GM19438 (cell line): ENCODE measurements at regions not wholly inside any gene's neighbourhood (a gene's known extent, or its start where the extent isn't known, plus 50 kb on each side); places are given as distances from the start of the nearest gene placed in this dataset.

Source experiments
- ATAC-seq: cut with Tn5 transposase; IDR thresholded peaks from one replicate; pipeline ENCODE4 v1.9.1; 2021; ENCODE audit warnings: low read depth; ENCODE audit not compliant: unreplicated experiment

- ATAC-seq = no peak
Observed at GRCh38 chr2:236712304-236712703, 142.7 kb downstream of the ACKR3 start.

DNA sequence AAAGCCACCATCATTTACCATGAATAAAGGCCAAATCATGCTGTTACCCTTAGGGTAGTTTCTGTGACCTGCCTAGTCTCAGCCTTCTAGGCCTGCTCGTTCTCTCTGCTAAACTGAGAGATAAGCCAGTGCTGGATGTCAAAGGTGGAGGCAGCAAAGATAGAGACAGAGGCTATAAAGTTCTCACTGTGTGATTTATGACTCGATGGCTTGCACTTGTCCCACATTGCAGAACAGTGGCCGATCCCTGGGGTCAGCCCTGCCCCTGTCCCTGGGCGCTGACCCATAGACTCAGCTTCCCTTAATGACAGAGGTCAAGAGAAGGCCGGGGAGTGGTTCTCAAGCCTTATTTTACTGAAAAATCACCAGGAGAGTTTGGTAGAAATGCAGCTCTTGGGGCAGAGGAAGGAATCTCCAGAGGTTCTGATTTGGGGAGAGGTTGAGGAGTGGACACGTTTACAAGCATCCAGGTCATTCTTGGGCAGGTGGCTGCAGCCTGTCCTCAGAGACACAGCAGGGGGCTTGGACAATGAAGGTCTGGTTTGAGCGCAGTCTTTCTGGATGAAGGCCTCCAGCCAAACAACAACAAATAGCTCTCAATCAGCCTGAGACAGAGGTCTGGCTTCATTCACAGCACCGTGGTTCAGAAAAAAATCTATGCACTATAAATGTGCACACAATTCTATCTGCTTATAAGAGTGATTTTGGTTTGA lies 143.5 kb downstream of the ACKR3 start:
- no peak for ATAC-seq

- ATAC-seq = no peak
Observed at GRCh38 chr2:236714080-236714479, 144.5 kb downstream of the ACKR3 start.

DNA sequence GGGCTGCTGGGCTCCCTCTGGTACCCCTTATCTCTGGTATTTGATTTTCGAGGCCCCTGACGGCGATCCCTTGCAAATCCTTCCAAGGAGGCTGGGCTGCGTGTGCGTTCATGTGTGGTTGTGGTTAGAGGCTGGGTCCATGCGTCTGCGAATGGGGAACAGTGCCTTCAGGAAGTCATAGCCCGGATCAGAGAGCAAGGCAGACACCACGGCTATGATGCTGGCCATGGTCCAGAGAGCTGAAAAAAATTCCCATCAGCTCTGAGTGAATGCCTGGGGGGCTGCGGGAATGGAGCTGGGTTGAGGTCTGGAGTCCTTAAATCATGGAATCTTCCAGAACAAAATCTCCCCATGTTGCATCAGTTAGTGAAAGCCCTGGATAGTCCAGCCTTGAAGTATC lies 145.5 kb downstream of the ACKR3 start:
- no peak for ATAC-seq

DNA sequence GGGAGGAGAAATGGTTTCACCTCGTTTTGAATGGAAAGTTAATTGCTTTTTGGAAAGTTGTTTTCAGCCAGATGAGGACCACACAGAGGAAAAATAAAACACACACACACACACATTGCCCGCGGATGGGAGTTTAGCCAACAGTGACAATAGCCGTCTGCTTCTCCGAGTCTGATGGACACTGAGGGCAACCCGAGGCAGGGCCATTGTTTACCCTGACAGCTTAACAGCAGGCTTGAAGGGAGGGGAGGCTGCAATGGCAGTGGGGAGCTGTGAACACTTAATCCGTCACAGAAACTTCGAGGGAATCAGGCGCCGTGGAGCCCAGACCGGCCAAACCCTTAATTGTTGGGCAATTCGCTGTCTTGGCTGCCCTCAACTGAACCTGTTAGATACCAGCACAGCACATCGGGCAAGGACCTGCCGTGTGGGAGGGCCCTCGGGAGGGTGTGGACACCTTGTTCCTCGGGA lies 145.9 kb downstream of the ACKR3 start:
- no peak for ATAC-seq

DNA sequence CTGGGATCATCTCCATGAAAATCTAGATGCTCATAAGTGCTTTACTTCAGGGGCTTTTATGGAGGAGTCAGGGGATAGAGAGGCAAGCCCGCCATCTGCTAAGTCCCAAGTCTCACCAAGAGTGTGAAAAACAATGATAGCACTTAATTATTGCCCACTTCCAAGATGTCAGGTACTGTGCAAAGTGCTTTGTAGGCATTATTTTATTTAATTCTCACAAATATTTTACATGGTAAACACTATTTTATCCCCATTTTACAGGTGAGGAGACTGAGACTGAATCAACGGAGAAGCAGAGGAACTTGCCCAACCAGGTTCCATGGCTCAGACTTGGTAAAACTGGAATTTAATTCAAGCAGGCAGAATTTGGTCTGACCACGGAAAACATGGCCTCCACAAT lies 147.5 kb downstream of the ACKR3 start:
- ATAC-seq = no peak

DNA sequence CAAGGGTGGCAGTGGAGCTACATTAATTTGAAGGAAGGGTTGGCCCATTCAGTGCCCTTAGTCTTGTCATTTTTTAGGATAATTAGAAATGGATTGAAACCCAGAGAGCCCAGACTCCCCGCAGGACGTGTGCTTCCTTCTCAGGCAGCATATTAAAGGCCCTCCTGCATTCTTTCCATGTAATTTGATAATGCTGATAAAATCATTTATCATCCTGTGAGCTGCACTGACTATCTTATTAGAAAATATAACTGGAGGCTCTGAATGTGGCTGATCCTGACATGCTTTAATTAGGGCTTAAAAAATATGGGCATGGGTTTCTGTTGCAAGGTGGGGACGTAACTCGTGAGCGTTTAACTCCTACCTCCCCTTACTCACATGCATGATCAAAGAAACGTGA lies 148.1 kb downstream of the ACKR3 start:
- ATAC-seq = no peak

DNA sequence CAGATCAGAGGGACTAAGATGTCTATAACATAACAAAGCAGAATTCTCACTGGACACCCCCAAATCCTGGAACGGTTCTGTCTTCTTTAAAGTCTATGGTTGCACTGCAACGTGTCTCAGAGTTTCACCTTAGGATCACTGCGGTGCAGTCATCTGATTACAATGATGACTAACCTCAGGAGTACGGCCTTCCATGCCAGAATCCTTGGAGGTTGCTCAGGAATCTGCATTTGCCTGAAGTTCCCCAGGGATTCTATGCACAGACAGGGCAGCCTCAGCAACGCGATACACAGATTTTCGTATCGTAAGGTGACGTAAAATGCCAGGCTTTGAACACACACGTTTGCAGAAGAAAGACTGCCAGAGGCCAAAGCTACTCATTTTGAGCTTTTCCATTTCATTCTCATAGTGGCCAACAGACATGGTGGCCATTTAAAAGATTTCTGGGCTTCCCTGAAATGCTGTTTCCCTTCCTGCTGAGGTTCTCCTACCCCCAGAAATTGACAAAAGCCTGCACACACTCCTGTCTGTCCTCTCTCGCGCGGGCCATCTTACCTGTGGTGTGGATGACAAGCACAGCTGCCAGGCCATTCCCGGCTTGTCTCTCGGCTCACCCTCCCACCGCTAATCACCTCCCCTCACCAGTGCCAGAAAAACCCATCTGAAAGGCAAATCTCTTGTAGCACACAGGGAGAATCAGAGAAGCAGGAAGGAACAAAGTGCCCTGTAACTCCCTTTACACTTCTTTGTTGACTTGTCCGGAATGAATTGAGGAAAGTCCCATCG lies 148.8 kb downstream of the ACKR3 start:
- ATAC-seq = no peak

DNA sequence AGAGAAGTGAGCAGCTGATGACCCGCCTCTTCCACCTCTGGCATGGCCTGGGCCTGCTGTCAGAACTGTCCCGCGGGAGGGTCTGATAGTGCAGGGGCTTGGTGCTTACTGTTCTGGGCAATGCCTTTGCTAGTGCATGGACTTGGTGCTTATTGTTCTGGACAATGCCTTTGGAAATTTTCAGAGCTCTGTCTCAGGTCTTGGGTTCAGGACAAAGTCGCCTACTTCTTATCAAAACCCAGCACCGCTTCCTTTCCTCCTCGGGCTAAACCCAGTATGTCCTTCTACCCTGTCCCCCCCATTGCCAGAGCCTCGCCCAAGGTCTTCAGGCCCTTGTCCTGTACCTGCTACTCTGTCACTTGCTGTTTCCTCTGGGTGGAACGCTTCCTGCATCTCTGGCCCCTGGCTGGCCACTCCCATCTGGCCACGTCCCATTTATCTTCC lies 149.6 kb downstream of the ACKR3 start:
- ATAC-seq = no peak

DNA sequence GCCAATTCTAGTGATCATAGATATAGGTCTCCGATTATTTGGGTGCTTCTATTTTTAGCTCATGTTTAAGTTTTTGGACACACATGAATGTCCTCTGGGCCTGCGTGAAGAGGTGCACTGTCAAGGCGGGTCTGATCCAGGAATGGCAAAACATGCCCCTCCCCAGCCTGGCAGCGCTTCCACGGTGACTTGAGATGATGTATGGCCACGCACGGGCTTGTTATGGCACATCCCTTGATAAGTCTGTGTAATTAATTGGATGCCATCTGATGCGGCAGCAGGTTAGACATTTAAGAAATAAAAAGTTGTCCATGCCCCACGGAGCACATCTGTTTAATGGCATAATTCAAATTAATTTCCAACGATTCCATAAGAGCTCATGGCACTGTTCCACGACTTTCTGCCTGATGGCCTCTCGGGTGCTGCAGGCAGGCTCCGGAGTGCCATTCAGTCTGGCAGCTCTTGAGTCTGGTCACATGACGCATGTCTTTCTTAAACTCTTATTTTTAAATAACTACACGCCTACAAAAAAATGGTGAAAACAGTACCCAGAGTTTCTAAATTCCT lies 151.4 kb downstream of the ACKR3 start:
- ATAC-seq = no peak

DNA sequence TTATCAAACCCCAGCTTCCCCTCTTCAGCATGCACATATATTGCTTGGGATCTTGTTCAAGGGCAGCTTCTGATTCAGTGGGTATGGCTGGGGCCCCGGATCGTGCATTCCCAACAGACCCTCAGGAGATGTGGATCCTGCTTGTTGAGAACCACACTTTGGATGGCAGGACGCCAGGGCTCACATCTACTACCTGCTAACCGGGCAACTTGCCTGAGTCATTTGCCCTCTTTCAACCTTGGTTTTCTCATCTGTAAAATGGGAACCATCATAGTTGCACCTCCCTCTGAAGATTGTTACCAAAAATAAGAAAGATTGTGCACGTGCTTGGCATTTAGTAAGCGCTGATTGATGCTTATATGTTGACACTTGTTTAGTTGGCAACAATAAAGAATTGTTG lies 154.6 kb downstream of the ACKR3 start:
- no peak for ATAC-seq

- ATAC-seq = no peak
Observed at GRCh38 chr2:236726701-236727450, 157.3 kb downstream of the ACKR3 start.

- no peak for ATAC-seq
Observed at GRCh38 chr2:236728916-236729670, 159.5 kb downstream of the ACKR3 start.

DNA sequence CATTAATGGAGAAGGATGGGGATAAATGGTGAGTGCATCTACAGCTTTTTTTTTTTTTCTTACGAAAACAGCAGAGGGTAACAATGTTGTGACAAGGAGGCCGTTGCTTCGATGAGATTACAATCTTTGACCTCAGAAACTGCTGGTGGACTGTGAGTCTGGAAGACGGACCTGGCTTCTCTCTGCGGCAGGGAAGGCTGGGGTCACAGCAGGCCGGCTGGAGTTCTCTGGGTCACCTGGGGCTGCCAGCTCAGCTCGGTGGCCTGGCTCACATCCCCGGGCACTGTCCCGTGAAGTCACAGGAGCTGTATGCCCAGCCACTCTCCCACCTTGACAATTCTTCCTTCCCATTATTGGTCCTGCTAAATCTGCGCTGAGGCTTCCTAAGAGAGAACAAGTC lies 160.8 kb downstream of the ACKR3 start:
- no peak for ATAC-seq

DNA sequence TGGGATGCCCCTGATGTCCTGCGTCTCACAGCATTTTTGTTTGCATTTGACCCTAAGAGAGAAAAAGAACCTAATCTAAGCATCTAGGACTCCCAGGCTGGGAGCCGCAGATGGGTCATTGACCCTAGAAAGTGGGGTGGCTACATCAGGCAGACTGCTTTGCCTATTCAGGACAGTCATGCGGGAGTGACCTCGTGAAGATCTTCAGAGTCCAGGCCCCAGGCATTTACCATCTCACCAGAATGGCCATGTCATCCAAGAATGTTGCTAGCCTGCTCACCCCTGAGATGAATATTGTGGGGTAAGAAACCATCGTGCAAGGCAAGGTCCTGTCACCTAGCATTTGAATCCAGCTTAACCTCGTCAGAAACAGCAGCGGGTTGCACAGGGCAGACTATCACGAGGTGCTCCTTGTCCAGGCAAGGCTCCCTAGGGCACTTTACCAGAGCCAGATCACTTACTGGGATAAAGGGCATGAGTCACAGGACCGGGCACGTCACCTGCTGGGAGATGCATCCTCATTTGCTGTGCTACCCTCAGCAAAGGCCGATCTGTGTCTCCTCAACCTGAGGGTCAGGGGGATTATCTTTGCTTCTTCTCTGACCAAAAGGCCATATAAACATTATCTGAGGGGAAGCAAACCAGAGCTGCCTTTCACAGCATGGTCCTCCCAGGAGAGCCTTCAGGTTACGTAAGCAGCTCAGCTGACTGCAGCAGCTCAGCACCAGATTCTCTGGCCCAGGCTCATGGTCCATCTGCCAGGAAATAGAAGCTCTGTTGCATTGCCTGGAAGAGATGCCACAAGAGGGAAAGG lies 162.3 kb downstream of the ACKR3 start:
- ATAC-seq = no peak

GRCh38 chr2:236733156-236733555 lies 163.5 kb downstream of the ACKR3 start:
- no peak for ATAC-seq

GRCh38 chr2:236735825-236736238 lies 166.2 kb downstream of the ACKR3 start:
- ATAC-seq = no peak

GRCh38 chr2:236738030-236738429 lies 168.4 kb downstream of the ACKR3 start:
- no peak for ATAC-seq

DNA sequence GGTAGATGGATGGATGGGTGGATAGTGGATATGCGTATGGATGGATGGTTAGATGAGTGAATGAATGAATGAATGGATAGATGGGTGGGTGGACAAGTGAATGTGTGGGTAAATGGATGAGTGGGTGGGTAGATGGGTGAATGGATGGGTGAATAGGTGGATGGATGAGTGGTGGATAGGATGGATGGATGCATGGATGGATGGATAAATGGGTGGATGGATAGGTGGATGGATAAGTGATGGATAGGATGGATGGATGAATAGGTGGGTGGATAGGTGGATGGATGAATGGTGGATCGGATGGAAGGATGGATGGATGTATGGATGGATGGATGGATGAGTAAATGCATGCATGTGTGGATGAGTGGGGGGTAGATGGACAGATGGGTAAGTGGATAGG lies 169.3 kb downstream of the ACKR3 start:
- no peak for ATAC-seq
